HG02870 (cell line): ENCODE measurements at regions not wholly inside any gene's neighbourhood (a gene's known extent, or its start where the extent isn't known, plus 50 kb on each side); places are given as distances from the start of the nearest gene placed in this dataset.
A peak's percentile ranks its signal among the peaks of the same experiment; 100 is the strongest.

ENCODE experiments used
- ATAC-seq: cut with Tn5 transposase; IDR thresholded peaks from one replicate; pipeline ENCODE4 v1.9.1; 2021; ENCODE audit warnings: mild to moderate bottlenecking, moderate library complexity; ENCODE audit not compliant: unreplicated experiment

GRCh38 chr3:104578558-104578957, 788.2 kb upstream of the ALCAM start:
- ATAC-seq, result no peak

- no peak for ATAC-seq
Observed at GRCh38 chr3:104582092-104582491, 784.6 kb upstream of the ALCAM start.

- ATAC-seq, result no peak
Observed at GRCh38 chr3:104584682-104585081, 782.0 kb upstream of the ALCAM start.

GRCh38 chr3:104586344-104586743, 780.4 kb upstream of the ALCAM start:
- ATAC-seq, result no peak

- no peak for ATAC-seq
Observed at GRCh38 chr3:104588442-104588841, 778.3 kb upstream of the ALCAM start.

- ATAC-seq, result no peak
Observed at GRCh38 chr3:104591776-104592175, 774.9 kb upstream of the ALCAM start.

- ATAC-seq, result no peak
Observed at GRCh38 chr3:104594491-104594890, 772.2 kb upstream of the ALCAM start.

- no peak for ATAC-seq
Observed at GRCh38 chr3:104596054-104596453, 770.7 kb upstream of the ALCAM start.

GRCh38 chr3:104596551-104596950, 770.2 kb upstream of the ALCAM start:
- ATAC-seq, result peak; percentile 96

GRCh38 chr3:104598848-104599511, 767.7 kb upstream of the ALCAM start:
- no peak for ATAC-seq

GRCh38 chr3:104604326-104605010, 762.2 kb upstream of the ALCAM start:
- ATAC-seq, result no peak

GRCh38 chr3:104606812-104607211, 759.9 kb upstream of the ALCAM start:
- no peak for ATAC-seq

GRCh38 chr3:104610730-104611652, 755.7 kb upstream of the ALCAM start:
- no peak for ATAC-seq

GRCh38 chr3:104612218-104612617, 754.5 kb upstream of the ALCAM start:
- no peak for ATAC-seq

GRCh38 chr3:104614564-104614963, 752.1 kb upstream of the ALCAM start:
- ATAC-seq, result no peak

GRCh38 chr3:104628185-104628789, 738.4 kb upstream of the ALCAM start:
- peak; percentile 86 for ATAC-seq

- ATAC-seq, result no peak
Observed at GRCh38 chr3:104629038-104629437, 737.7 kb upstream of the ALCAM start.

- no peak for ATAC-seq
Observed at GRCh38 chr3:104631254-104631653, 735.5 kb upstream of the ALCAM start.

- no peak for ATAC-seq
Observed at GRCh38 chr3:104632521-104632920, 734.2 kb upstream of the ALCAM start.

- ATAC-seq, result no peak
Observed at GRCh38 chr3:104632947-104633346, 733.8 kb upstream of the ALCAM start.
